Adrenal gland (tissue), 9 donors: ENCODE measurements at regions not wholly inside any gene's neighbourhood (a gene's known extent, or its start where the extent isn't known, plus 50 kb on each side); places are given as distances from the start of the nearest gene placed in this dataset.

Experiments used
- DNase-seq, 7 donors: peaks; one replicate each; pipeline ENCODE4 v3.0.0-alpha.2; 2019 to 2020
- H3K27ac ChIP-seq, 5 donors: fragments of 200-600 bp; sonication (generic) in 4 of 5; 1 replicate in 3 of 5; 2 replicates in 2 of 5; pipeline versions ENCODE4 v1.5.1 to v1.8.0; 2016 to 2020; ENCODE audit warnings: mild to moderate bottlenecking in 1 of 5
- H3K27me3 ChIP-seq: fragments of 200-600 bp; 2 replicates; pipeline ENCODE4 v1.8.0; 2021
- H3K36me3 ChIP-seq, 2 donors: fragments of 200-600 bp; replicated peaks in 1 of 2; 1 replicate in 1 of 2; 2 replicates in 1 of 2; pipeline versions ENCODE4 v1.5.1 to v1.8.0; 2018 to 2022
- H3K4me1 ChIP-seq, 2 donors: fragments of 200-600 bp; replicated peaks in 1 of 2; 1 replicate in 1 of 2; 2 replicates in 1 of 2; pipeline versions ENCODE4 v1.5.1 to v1.8.0; 2018 to 2021
- H3K4me3 ChIP-seq, 4 donors: fragments of 200-600 bp; sonication (generic) in 3 of 4; one replicate each; pipeline ENCODE4 v1.5.1; 2016 to 2018
- H3K9me3 ChIP-seq, 3 donors: fragments of 200-600 bp; sonication (generic) in 1 of 3; replicated peaks in 1 of 3; 1 replicate in 2 of 3; 2 replicates in 1 of 3; pipeline versions ENCODE4 v1.5.1 to v1.8.0; 2016 to 2021
- POLR2A ChIP-seq, 2 donors: fragments of 450-650 bp; IDR thresholded peaks; one replicate each; pipeline ENCODE4 v1.6.1; 2017; ENCODE audit warnings: antibody characterized with exemption in 2 of 2, mild to moderate bottlenecking in 2 of 2, moderate library complexity in 1 of 2
- WGBS, 4 donors: extraction: QIAGEN DNeasy Blood & Tissue Kit in 2 of 4; methylation state at CpG; one replicate each; pipeline versions ENCODE4 v1.1.5 to v1.1.7; 2013 to 2017; 5-methylcytosine and 5-hydroxymethylcytosine counted together
- intact Hi-C, 2 donors: fragments of 100-400 bp; cut with DNase I; formaldehyde crosslinking; loops; one replicate each; pipeline versions ENCODE4 v1.14.1 to v1.15.0; 2022 to 2023
- small RNA-seq, 2 donors: library from RNA; depleted of rRNA; stranded (forward); fragments of <200 nt; gene quantifications; one replicate each; pipeline ENCODE3, GENCODE V24; 2016
- TF ChIP-seq, protein P1 (sequence below), 6 experiments: fragments of 450-650 bp in 4 of 6; fragments of 200-600 bp in 2 of 6; sonication (generic) in 1 of 6; IDR thresholded peaks; 1 replicate in 5 of 6; 2 replicates in 1 of 6; pipeline versions ENCODE4 v1.5.1 to v1.8.0; 2016 to 2021; ENCODE audit warnings: antibody characterized with exemption in 6 of 6, mild to moderate bottlenecking in 2 of 6, moderate library complexity in 1 of 6
- donor health status: healthy with polysubstance abuse.
- donor health status: Bipolar disorder and iron deficiency.
- donor health status: DM: yes; HTN: yes; CAD: no.
- donor health status: DM: no; HTN: no; CAD: no.
- donor health status: DM: no; HTN: no; CAD: no.

DNA sequence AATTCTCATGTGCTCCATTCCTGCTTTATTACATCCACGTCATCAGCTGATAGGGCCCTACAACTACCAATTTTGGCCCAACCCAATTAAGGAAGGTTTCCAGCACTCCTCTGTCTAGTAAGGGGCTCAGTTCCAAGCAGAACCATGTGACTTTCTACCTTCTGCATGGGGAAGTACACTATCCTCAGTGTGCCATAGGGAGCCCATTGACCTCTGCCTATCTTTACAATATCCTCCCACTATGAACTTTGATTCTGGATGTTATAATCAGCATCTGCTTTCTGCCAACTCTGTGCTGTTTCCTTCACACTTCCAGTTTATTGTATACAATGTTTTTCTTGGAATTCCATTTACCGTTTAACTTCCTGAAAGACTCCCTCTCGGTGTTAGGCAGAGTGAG lies 53.9 kb upstream of the GCFC2 start:
- Histone ChIP-seq H3K9me3 (no peaks in the 10 kb centered on the region), H3K4me3 (no peak overlapping the region), H3K27me3 (no peaks in the 10 kb centered on the region), H3K4me1 (no peaks in the 10 kb centered on the region), H3K27ac (no peak overlapping the region), H3K36me3 (no peaks in the 10 kb centered on the region)
- WGBS, 4 donors = 62 to 66% (median 63%) methylated on average over 3 of the region's 3 CpGs
- TF ChIP-seq POLR2A (IDR thresholded peaks at IDR 0.05) = no peak
- TF ChIP-seq, protein P1, sequence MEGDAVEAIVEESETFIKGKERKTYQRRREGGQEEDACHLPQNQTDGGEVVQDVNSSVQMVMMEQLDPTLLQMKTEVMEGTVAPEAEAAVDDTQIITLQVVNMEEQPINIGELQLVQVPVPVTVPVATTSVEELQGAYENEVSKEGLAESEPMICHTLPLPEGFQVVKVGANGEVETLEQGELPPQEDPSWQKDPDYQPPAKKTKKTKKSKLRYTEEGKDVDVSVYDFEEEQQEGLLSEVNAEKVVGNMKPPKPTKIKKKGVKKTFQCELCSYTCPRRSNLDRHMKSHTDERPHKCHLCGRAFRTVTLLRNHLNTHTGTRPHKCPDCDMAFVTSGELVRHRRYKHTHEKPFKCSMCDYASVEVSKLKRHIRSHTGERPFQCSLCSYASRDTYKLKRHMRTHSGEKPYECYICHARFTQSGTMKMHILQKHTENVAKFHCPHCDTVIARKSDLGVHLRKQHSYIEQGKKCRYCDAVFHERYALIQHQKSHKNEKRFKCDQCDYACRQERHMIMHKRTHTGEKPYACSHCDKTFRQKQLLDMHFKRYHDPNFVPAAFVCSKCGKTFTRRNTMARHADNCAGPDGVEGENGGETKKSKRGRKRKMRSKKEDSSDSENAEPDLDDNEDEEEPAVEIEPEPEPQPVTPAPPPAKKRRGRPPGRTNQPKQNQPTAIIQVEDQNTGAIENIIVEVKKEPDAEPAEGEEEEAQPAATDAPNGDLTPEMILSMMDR (IDR thresholded peaks at IDR 0.05) = no peak
- intact Hi-C loops = no loop called here
- DNase-seq = no peak

Small RNAs in the stretch of these regions (small RNA-seq; reads per million reads assigned to genes)
- gene RN7SKP164 = 0 reads per million in 2 donors
